ENCODE measurements at regions not wholly inside any gene's neighbourhood (a gene's known extent, or its start where the extent isn't known, plus 50 kb on each side); places are given as distances from the start of the nearest gene placed in this dataset.

DNA sequence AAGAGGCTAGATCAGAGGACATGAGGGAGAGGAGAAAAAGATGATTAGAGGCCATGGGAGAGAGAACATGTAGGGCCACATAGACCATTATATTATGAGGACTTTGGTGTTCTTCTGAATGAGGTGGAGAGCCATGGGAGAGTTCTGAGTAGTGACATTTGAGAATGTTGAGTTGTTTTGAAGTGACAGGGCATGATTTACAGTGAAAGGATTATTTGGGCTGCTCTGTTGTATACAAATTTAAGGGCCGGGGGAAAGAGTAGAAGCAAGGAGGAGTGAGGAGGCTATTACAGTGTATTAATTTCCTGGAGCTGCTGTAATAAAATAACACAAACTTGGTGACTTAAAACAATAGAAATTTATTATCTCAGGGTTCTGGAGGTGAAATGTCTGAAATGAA, 102.5 kb upstream of the RGS4 start:
- no peak for DNase-seq (ENCODE audit: low read depth in 3 of 3)

DNA sequence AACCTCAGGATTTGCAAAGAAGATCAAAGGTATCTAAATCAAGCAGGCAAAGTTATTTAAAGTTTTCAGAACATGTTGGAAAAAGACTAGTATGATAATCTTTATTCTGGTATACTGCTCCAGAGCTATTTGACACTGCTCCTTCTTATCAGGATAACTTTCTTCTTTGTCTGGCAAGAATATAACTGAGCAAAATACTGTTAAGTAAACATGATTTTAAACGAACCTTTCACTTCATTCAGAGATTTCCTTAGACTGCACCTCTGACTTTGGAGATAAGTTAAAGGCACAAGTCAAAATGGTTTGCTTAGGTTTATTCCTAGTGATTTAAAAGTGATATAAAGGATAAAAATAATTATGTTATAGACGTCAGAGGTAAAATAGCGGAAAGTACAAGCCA, 103.9 kb upstream of the CCDC190 start:
- DNase-seq (ENCODE audit: low read depth in 3 of 3): no peak

DNA sequence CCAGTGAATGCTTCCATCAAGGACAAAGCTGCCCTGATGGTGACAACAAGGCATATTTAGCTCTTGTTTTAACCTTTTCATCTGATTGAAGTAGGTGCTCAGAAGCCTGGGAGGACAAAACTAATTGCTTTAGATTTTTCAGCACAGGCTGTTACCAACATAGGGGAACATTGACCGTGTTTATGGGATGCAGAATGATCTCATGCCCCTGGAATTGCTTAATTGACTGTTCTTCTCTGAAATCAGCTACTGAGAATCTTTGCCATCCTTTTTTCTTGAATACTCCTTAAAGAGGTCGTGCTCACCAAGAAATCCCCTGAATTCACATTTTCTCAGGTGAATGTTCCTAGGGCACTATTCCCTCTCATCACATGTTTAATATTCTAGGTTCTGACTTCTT, 95.9 kb upstream of the CCDC190 start:
- no peak for DNase-seq (ENCODE audit: low read depth in 3 of 3)

DNA sequence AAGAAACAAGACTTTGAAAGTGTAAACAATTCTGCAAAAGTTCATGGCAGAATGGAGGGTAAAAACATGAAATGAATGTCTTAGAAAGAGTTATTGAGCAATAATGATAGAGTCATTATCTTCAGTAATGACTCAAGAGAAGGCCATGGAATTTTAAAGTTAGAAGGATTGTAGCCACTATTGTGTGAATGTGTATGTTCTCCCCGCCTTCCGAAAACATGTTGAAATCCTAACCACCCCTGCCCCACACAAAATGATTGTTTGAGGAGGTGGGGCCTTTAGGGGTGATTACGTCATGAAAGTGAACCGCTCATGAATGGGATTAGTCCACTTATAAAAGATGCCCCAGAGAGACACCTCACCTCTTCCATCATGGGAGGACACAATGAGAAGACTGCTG, 93.8 kb upstream of the CCDC190 start:
- DNase-seq (ENCODE audit: low read depth in 3 of 3): no peak

DNA sequence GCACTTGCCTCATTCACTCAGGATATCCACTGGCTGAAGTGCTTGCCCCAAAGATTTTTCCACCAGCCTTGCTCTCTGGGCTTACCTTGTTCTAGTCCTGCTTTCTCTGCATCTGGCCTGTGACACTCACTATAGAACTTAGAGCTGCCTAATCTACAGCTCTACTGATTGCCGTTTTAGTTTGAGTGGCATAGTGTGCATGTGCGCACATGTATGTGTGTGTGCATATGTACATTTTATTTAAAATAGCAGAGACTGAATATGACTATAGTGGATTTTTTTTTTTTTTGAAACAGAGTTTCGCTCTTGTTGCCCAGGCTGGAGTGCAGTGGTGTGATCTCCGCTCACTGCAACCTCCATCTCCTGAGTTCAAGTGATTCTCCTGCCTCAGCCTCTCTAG, 92.0 kb upstream of the CCDC190 start:
- no peak for DNase-seq (ENCODE audit: low read depth in 3 of 3)

DNA sequence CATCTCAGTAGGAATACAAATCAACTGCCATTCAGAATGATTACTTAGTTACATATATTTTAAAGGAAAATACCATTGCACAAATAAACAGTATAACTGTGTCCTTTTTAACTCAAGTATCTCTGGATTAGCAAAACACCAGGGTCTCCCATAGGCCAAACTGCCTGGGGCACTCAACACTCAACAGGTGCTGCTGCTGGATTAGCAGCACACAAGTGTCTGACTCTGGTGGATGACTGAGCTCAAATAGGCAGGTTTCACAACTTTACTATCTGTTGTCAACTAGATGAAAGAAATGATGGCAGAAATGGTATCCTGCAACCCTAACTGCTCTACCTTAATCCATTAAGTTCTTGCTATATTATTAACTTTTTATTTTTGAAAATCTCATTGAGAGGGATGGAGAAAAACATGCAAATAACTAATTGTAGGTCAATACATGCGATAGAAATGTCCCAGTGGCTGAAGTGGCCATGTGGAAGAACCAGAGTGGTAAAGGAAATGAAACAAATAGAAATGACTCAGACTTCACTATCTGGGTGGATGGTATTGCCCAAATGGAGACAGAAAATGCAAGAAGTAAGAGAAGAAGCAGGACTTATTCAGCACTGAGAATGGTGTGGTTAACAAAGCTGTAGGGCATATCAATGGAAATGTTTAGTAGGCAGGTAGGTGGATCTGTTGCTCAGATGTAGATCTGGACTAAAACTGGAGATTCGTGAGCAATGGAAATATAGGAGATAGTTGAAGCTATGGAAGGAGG, 90.8 kb upstream of the CCDC190 start:
- DNase-seq (ENCODE audit: low read depth in 3 of 3): no peak

DNA sequence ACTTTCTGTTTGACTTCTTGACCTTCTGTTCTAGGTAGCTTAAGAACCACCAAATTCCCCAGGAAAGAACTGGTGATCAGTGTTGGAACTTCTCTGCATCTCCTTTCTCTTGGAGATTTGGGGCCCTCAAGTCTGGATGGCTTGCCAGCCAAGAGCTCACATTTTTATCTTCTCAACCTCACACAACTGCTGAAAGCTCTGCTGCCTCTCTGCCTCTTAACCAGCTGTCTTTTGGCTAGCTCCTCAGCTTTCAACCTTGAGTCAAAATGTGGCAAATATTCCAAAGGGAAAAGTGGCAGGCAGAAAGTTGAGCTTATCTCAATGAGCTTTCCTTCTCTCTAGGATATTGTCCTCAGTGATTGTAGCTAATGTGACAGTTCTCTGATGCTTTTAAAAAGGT, 89.2 kb upstream of the CCDC190 start:
- no peak for DNase-seq (ENCODE audit: low read depth in 3 of 3)

DNA sequence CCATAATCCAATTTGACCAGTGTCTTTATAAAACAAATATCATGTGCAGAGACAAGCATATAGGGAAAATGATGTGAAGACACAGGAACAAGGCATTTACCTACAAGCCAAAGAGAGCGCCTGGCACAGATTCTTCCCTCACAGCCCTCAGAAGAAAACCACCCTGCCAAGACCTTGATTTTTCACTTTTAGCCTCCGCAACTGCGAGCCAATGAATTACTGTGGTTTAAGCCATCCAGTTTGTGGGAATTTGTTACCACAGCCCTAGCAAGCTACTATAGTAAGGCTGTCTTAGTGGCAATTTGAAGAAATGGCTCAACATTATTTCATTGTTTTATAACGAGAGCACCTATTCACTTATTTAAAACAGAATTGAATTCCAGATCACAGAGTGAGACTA, 85.7 kb upstream of the CCDC190 start:
- no peak for DNase-seq (ENCODE audit: low read depth in 3 of 3)

DNA sequence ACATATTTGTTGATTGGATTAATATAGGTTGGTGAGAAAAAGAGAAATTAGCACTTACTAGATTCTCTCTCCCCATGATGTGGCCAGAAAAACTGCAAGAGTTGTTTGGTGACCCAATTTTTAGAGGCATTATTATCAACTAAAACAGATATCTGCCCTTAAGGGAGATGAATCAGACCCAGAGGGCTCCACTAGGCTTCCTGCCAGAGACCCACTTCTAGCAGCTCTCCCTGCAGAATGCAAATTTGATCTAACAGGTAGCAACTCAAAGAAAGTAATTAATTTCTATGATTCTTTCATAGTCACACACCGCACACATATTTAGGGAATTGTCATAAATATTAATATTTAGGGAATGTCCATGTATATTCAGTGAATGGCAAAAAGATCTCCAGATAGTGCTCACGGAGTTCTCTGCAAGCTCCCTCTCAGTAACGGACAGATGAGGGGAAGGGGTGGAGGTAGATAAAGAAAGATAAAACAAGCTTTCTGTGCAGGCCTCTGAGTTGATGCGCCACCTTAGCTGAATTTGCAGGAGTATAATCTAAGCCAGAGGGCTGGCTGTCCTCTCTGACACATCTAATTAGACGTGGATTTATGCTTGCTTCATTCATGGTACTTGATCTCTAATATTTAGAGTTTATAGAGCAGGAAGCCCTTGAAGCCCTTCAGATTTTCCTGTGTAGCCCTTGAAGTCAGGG, 84.1 kb upstream of the CCDC190 start:
- no peak for DNase-seq (ENCODE audit: low read depth in 3 of 3)

DNA sequence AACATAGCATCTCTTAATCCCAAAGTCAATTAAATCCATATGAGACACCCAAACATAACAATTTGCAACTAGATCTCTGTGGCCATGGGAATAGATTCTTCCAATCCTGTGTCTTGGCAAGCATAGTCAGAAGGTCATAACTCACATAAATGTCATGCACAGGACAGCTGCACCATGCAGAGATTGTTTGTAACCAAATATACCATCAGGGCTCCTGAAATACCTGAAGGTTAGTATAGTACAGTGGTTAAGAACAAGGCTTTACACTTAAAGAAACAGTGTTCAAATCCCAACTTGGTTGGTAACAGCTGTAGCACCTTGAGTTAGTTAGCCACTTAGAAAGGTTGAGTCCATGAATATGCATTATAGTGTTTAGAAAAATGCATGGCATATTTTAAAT, 82.6 kb upstream of the CCDC190 start:
- no peak for DNase-seq (ENCODE audit: low read depth in 3 of 3)

DNA sequence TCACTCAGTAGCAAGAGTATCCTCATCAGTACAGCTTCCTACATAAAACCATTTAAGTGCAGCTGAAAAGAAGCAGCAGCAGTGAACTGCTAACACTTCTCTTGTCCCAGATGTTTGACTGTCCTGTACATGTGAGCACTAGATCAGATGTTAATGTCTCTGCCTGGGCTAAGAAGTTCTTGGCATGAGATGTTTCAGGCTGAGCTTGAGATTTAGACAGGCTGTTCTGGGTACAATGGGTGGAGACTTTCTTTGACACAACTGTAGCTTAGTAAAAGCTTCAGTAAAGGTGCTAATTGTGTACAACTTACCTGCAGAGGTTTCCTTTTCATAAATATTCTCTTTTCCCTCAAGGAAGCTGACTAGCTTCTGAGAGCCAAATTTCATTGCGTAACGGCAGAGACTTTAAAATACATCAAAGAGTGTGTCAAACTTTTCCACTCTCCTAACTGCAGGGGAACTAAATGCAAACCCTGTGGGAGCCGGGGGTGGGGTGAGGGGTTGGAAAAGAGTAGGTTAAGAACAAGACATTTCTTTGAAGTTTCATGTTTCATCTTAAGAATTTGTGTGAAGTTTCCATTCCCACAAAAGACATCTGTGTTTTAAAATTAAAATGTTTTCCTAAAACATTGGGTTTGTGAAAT, 82.1 kb upstream of the CCDC190 start:
- peak in 1 of 3 experiments; percentile 19 for DNase-seq (ENCODE audit: low read depth in 3 of 3)

DNA sequence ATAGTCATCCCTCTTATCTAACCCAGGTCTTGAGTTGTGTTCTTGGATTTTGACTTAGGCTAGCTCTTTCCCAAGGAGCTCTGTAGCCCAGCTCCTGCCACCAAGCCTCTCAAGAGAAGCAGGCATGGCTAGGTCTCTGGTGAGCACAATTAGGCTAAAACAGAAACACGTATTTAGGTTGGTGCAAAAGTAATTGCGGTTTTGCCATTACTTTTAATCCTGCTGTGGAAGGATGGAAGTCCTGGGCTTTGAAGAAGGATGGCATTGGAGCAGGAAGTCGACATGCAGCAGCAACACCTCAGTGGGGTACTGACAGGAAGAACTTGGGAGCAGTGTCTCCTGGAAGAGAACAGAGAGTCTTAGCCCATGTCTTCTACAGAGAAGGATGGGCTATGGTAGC, 80.0 kb upstream of the CCDC190 start:
- DNase-seq (ENCODE audit: low read depth in 3 of 3): no peak

DNA sequence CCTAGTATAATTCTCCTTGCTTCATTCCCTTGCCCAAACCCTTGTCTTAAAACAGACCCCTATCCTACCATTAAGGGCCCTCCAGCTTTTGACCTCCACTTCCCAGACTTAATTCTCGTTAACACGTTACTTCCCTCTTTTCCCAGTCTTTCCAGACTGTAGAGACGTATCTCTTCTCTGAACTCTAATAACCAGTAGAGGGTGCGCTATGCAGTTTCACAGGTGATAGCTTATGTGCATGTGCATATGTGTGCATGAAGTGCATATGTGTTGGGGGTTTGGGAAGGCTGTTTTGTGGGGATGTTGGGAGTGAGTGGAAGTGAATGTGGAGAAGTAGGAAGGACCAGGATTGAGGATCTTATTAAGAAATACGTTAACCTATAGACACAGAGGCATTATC, 78.1 kb upstream of the CCDC190 start:
- DNase-seq (ENCODE audit: low read depth in 3 of 3): no peak

DNA sequence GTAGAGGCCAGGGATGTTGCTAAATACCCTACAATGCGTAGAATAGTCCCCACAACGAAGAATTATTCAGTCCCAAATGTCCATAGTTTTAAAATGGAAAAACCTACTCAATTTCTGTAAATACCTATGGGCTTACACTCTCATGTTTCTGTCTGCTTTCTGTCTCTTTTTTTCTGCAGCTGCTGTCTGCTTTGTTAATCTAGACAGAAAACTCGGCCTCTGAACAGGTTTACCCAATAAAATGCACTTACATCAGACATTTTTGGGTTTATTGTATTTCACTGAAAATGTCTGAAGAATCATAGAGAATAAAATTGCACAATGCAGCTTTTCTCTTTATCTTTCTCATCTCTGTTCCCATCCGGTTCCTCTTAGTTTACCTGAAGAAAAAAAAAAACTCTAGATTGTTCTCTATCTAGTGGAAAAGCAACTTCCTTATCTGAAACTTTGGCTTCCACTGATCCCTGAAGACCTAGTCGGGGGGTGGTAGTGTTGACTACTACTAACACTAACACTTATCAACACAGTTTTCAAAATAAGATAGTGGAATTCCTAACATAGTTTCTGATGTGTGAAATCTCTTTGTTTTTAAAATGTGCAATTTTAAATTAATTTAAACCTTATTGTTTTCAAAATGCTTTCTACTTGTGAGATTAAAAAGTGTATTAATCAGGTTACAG, 76.9 kb upstream of the CCDC190 start:
- DNase-seq (ENCODE audit: low read depth in 3 of 3): no peak

DNA sequence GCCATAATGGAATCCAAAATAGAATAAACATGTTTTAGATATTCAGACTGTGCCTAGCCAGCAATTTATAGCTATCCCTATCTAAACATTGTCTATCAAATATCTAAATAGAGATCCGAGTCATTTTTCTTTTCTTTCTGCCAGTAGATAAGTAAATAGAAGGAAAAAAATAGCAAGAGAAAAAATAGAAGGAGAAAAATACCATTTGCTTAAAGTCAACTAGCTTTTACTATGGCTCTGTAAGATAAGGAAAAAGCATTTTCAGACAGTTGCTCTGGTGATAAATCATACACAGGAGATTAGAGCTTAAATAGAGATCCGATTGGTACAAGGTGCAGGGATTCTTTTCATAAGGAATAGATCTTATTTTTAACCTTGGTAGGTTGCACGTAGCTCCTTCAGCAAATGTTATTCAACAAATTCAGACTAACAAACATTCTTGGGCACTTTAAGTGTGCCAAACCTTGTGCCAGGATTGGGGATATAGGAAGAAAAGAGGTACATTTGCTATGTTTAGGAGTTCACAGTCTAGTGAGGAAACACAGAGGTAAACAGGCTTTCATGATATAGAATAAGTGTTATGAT, 70.1 kb upstream of the CCDC190 start:
- no peak for DNase-seq (ENCODE audit: low read depth in 3 of 3)

DNA sequence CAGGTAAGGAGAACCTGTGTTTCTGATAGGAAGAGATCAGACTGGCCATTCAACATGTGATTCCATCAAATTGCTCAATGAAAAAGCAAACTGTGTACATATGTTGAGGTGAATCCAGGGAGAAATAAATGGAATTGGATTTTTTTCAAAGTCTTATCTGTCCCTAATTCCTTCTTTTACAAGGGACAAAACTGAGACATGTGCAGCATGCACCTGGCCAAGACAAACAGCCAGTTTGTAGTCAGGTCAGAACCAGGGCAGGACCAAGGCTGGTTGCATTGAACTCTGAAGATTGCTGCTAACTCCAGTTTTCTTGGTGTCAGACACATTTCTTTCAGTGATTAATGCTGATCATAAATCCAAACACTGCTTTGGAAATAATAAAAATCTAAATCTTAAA, 69.6 kb upstream of the CCDC190 start:
- no peak for DNase-seq (ENCODE audit: low read depth in 3 of 3)

DNA sequence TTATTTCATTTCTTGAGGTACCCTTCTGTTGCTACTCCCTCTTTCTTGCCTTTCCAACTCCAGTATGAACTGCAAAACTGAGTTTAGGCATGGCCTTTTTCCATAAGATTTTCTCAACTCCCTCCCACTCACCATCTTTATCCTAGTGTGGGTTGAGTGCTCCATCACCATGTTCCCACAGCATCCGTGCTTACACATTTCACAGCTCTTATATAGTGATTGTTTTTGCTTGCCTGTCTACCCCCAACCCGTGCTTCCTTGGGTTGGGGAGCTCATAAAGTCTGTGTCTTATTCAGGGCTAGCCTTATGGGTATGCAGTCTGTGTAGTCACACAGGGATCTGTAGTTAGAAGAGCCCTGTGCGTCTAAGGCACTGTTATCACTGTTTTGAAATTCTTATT, 68.2 kb upstream of the CCDC190 start:
- DNase-seq (ENCODE audit: low read depth in 3 of 3): no peak

DNA sequence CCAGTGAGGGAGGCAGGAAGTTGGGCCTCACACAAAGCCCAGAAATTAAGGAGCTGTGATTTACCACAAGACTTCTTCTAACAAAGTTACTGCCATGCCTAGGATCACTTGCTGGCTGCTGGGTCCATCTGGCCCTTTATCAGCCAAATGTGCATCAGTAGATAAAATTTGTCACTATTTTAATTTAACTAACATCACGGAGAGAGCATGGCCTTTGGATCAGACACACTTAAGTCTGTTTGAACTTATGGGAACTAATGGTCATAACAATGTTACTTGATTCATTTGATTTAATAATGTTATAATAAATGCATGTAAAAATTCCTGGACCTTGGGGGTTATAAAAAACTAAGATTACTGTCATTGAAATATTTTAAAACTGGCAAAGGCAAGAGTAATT, 67.2 kb upstream of the CCDC190 start:
- DNase-seq (ENCODE audit: low read depth in 3 of 3): no peak

DNA sequence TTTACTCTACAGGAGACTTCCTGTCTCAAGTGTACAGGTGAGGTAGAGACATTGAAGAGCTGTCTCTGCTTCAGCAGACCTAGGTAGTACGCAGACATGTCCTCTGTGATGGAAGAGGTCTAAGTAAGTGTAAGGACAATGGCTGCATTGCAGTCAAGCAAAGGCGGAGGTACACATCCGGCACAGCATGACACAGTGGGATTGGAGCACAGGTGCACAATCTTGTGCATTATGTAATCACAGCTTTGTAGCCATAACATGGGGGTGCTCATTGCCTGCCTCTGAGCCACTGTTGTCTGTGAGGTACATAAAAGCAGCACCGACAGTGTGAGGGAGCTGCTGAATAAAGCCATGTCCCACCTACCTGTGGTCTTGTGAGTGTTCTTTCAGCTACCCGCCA, 66.4 kb upstream of the CCDC190 start:
- no peak for DNase-seq (ENCODE audit: low read depth in 3 of 3)

DNA sequence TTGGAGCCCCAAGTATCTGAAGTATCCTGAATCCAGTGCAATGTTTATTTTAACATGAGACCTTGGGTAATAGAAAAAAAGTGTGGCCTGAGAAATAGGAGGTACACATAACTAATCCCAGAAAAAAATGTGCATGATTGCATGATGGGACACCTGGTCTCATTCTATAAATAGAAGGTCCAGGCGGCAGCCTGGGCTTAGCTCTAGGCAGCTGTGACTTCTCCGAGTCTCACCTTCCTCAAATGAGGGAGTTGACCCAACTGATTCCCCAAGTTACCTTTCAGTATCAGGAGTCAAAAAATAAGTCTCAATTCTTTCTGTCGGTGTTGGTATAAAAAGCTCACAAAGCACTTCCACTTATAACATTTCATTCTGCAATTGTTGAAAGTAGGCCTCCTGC, 65.9 kb upstream of the CCDC190 start:
- no peak for DNase-seq (ENCODE audit: low read depth in 3 of 3)

DNA sequence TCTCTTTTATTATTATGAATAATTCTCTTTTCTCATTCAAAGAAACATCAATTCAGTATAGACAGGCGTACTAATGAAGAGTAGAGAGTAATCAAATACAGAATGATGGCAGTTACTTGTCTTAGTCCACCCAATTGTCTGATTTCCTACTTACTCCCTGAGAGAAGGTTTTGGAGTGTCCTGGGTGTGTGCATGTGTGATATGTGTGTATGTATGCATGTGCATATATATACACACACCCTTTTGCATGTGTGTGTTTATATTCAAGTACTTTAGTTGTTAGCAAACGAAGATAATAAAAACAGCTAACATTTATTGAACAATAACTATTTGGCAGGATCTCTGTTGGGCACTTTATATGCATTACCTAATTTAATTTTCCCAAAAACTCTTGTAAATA, 63.2 kb upstream of the CCDC190 start:
- no peak for DNase-seq (ENCODE audit: low read depth in 3 of 3)

DNA sequence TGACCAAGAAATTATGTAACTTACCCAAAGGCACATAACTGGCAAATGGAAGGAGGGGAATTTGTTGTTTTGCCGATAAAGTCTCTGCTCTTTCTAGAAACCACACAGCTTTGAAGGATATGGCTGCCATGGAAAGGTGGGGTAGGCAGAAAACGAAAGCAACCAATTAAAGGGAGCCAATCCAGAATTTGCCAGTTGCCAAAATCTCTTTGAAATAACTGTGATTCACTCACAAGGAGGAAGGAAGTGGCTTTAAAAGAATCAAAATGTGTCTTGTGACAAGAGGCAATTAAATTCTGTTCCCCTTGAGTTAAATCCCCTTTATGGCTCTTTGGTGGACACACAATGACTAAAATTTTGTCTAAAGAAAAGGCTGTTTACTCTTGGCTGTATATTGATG, 61.2 kb upstream of the CCDC190 start:
- DNase-seq (ENCODE audit: low read depth in 3 of 3): no peak
